ENCODE measurements at regions not wholly inside any gene's neighbourhood (a gene's known extent, or its start where the extent isn't known, plus 50 kb on each side); places are given as distances from the start of the nearest gene placed in this dataset.

- H3K27ac ChIP-seq: no peak overlapping the region
Observed at GRCh38 chr4:123767806-123768205, 371.2 kb downstream of the SPRY1 start.

GRCh38 chr4:123770884-123771283 lies 374.3 kb downstream of the SPRY1 start:
- Histone ChIP-seq H3K27ac (no peak overlapping the region), H3K4me3 (no peak overlapping the region)

More at GRCh38 chr4:123767806-123768205, 371.2 kb downstream of the SPRY1 start:
- no peak overlapping the region for H3K4me3 ChIP-seq

GRCh38 chr4:123776267-123776666 lies 379.7 kb downstream of the SPRY1 start:
- no peak overlapping the region for H3K27ac ChIP-seq

GRCh38 chr4:123777373-123777772 lies 380.8 kb downstream of the SPRY1 start:
- Histone ChIP-seq H3K27ac (peak overlapping the region in 3 of 21 experiments; percentile 5 to 40 (median 33)), H3K4me3 (no peak overlapping the region)

More at GRCh38 chr4:123776267-123776666, 379.7 kb downstream of the SPRY1 start:
- no peak overlapping the region for H3K4me3 ChIP-seq

GRCh38 chr4:123783151-123783790 lies 386.7 kb downstream of the SPRY1 start:
- Histone ChIP-seq H3K27ac (peak overlapping the region in 6 of 21 experiments; percentile 19 to 82 (median 58)), H3K4me3 (no peak overlapping the region)

- Histone ChIP-seq H3K27ac (peak overlapping the region in 10 of 21 experiments; percentile 19 to 82 (median 50)), H3K4me3 (no peak overlapping the region)
Observed at GRCh38 chr4:123783921-123784320, 387.3 kb downstream of the SPRY1 start.

- H3K4me3 ChIP-seq: no peak overlapping the region
- peak overlapping the region in 10 of 21 experiments; percentile 3 to 82 (median 54) for H3K27ac ChIP-seq
Observed at GRCh38 chr4:123784626-123785025, 388.0 kb downstream of the SPRY1 start.

GRCh38 chr4:123785538-123785937 lies 388.9 kb downstream of the SPRY1 start:
- Histone ChIP-seq H3K27ac (peak overlapping the region in 3 of 21 experiments; percentile 75 to 82 (median 78)), H3K4me3 (no peak overlapping the region)

- Histone ChIP-seq H3K27ac (peak overlapping the region in 12 of 21 experiments; percentile 11 to 78 (median 52)), H3K4me3 (no peak overlapping the region)
Observed at GRCh38 chr4:123786163-123786915, 389.7 kb downstream of the SPRY1 start.

GRCh38 chr4:123786920-123787319 lies 390.3 kb downstream of the SPRY1 start:
- no peak overlapping the region for H3K4me3 ChIP-seq
- H3K27ac ChIP-seq: peak overlapping the region in 14 of 21 experiments; percentile 11 to 78 (median 41)

GRCh38 chr4:123787512-123788080 lies 391.0 kb downstream of the SPRY1 start:
- H3K4me3 ChIP-seq: no peak overlapping the region

GRCh38 chr4:123788577-123788976 lies 392.0 kb downstream of the SPRY1 start:
- Histone ChIP-seq H3K27ac (peak overlapping the region in 4 of 21 experiments; percentile 2 to 74 (median 66)), H3K4me3 (no peak overlapping the region)

More at GRCh38 chr4:123787512-123788080, 391.0 kb downstream of the SPRY1 start:
- peak overlapping the region in 9 of 21 experiments; percentile 2 to 78 (median 45) for H3K27ac ChIP-seq

- H3K4me3 ChIP-seq: no peak overlapping the region
- H3K27ac ChIP-seq: no peak overlapping the region
Observed at GRCh38 chr4:123790681-123791080, 394.1 kb downstream of the SPRY1 start.

- Histone ChIP-seq H3K4me3 (no peak overlapping the region), H3K27ac (no peak overlapping the region)
Observed at GRCh38 chr4:123802082-123802645, 405.6 kb downstream of the SPRY1 start.

GRCh38 chr4:123802933-123803332 lies 406.3 kb downstream of the SPRY1 start:
- Histone ChIP-seq H3K27ac (no peak overlapping the region), H3K4me3 (no peak overlapping the region)

- Histone ChIP-seq H3K4me3 (no peak overlapping the region), H3K27ac (no peak overlapping the region)
Observed at GRCh38 chr4:123804196-123804721, 407.7 kb downstream of the SPRY1 start.

GRCh38 chr4:123806056-123806455 lies 409.5 kb downstream of the SPRY1 start:
- Histone ChIP-seq H3K27ac (peak overlapping the region in 3 of 21 experiments; percentile 10 to 58 (median 41)), H3K4me3 (no peak overlapping the region)

GRCh38 chr4:123807187-123807586 lies 410.6 kb downstream of the SPRY1 start:
- no peak overlapping the region for H3K4me3 ChIP-seq
- no peak overlapping the region for H3K27ac ChIP-seq

GRCh38 chr4:123807866-123808265 lies 411.3 kb downstream of the SPRY1 start:
- Histone ChIP-seq H3K27ac (no peak overlapping the region), H3K4me3 (no peak overlapping the region)

- H3K4me3 ChIP-seq: no peak overlapping the region
- no peak overlapping the region for H3K27ac ChIP-seq
Observed at GRCh38 chr4:123809864-123810263, 413.3 kb downstream of the SPRY1 start.

All from skin epidermis (tissue), 12 donors.